ENCODE measurements at regions not wholly inside any gene's neighbourhood (a gene's known extent, or its start where the extent isn't known, plus 50 kb on each side); places are given as distances from the start of the nearest gene placed in this dataset.

GRCh38 chr10:44759122-44759521 is 152.0 kb upstream of the TMEM72 start:
- no peak for DNase-seq
- Histone ChIP-seq H3K4me3 (ENCODE audit: low read depth, low read length) (no peak overlapping the region), H3K36me3 (ENCODE audit: control insufficient read depth, insufficient read depth, low read length) (no peaks in the 10 kb centered on the region), H3K4me1 (no peaks in the 10 kb centered on the region), H3K27me3 (replicated peaks; ENCODE audit: control insufficient read depth, insufficient read depth, low read length) (no peaks in the 10 kb centered on the region), H3K9me3 (no peaks in the 10 kb centered on the region)
- intact Hi-C loops (cut with micrococcal nuclease; ENCODE audit: unreplicated experiment): no loop called here
- TF ChIP-seq CTCF (IDR thresholded peaks at IDR 0.05; ENCODE audit: insufficient read depth in 1 of 2, low read depth in 1 of 2, low read length in 1 of 2, severe bottlenecking in 1 of 2, unreplicated experiment in 1 of 2): no peak
- no peaks in the 10 kb centered on the region for H3K9me3 Mint-ChIP-seq (ENCODE audit: unreplicated experiment)
- no peaks in the 10 kb centered on the region for H3K4me1 Mint-ChIP-seq (ENCODE audit: low read depth, unreplicated experiment)
- H3K27me3 Mint-ChIP-seq (ENCODE audit: insufficient read depth, unreplicated experiment): peaks cover 26% of the 10 kb centered on the region
- H3K27ac Mint-ChIP-seq (ENCODE audit: unreplicated experiment): no peak overlapping the region
- H3K4me3 Mint-ChIP-seq (ENCODE audit: unreplicated experiment): no peak overlapping the region
- ChIA-PET CTCF (no interaction called here), POLR2A (no interaction called here)
- no peaks in the 10 kb centered on the region for H3K36me3 Mint-ChIP-seq (ENCODE audit: insufficient read depth, unreplicated experiment)
- no TSS peak for BruUV-seq (replicated peaks)

GRCh38 chr10:44760513-44760912 is 150.6 kb upstream of the TMEM72 start:
- Histone ChIP-seq H3K9me3 (no peaks in the 10 kb centered on the region), H3K36me3 (ENCODE audit: control insufficient read depth, insufficient read depth, low read length) (no peaks in the 10 kb centered on the region), H3K4me3 (ENCODE audit: low read depth, low read length) (no peak overlapping the region), H3K4me1 (no peaks in the 10 kb centered on the region), H3K27me3 (replicated peaks; ENCODE audit: control insufficient read depth, insufficient read depth, low read length) (no peaks in the 10 kb centered on the region)
- H3K27me3 Mint-ChIP-seq (ENCODE audit: insufficient read depth, unreplicated experiment): peaks cover 33% of the 10 kb centered on the region
- ChIA-PET POLR2A (no interaction called here), CTCF (no interaction called here)
- no peak overlapping the region for H3K4me3 Mint-ChIP-seq (ENCODE audit: unreplicated experiment)
- H3K27ac Mint-ChIP-seq (ENCODE audit: unreplicated experiment): no peak overlapping the region
- no peak for DNase-seq
- TF ChIP-seq CTCF (IDR thresholded peaks at IDR 0.05; ENCODE audit: insufficient read depth in 1 of 2, low read depth in 1 of 2, low read length in 1 of 2, severe bottlenecking in 1 of 2, unreplicated experiment in 1 of 2): no peak
- no TSS peak for BruUV-seq (replicated peaks)
- H3K9me3 Mint-ChIP-seq (ENCODE audit: unreplicated experiment): no peaks in the 10 kb centered on the region
- H3K4me1 Mint-ChIP-seq (ENCODE audit: low read depth, unreplicated experiment): no peaks in the 10 kb centered on the region
- intact Hi-C loops (cut with micrococcal nuclease; ENCODE audit: unreplicated experiment): no loop called here
- no peaks in the 10 kb centered on the region for H3K36me3 Mint-ChIP-seq (ENCODE audit: insufficient read depth, unreplicated experiment)

GRCh38 chr10:44761076-44761475 is 150.1 kb upstream of the TMEM72 start:
- Histone ChIP-seq H3K4me3 (ENCODE audit: low read depth, low read length) (no peak overlapping the region), H3K27me3 (replicated peaks; ENCODE audit: control insufficient read depth, insufficient read depth, low read length) (no peaks in the 10 kb centered on the region), H3K36me3 (ENCODE audit: control insufficient read depth, insufficient read depth, low read length) (no peaks in the 10 kb centered on the region), H3K9me3 (no peaks in the 10 kb centered on the region), H3K4me1 (no peaks in the 10 kb centered on the region)
- peaks cover 34% of the 10 kb centered on the region for H3K27me3 Mint-ChIP-seq (ENCODE audit: insufficient read depth, unreplicated experiment)
- H3K4me3 Mint-ChIP-seq (ENCODE audit: unreplicated experiment): no peak overlapping the region
- no peaks in the 10 kb centered on the region for H3K9me3 Mint-ChIP-seq (ENCODE audit: unreplicated experiment)
- CTCF ChIA-PET: no interaction called here
- intact Hi-C loops (cut with micrococcal nuclease; ENCODE audit: unreplicated experiment): no loop called here
- no peaks in the 10 kb centered on the region for H3K36me3 Mint-ChIP-seq (ENCODE audit: insufficient read depth, unreplicated experiment)
- H3K27ac Mint-ChIP-seq (ENCODE audit: unreplicated experiment): no peak overlapping the region
- no peaks in the 10 kb centered on the region for H3K4me1 Mint-ChIP-seq (ENCODE audit: low read depth, unreplicated experiment)
- no TSS peak for BruUV-seq (replicated peaks)
- no peak for DNase-seq
- POLR2A ChIA-PET: no interaction called here
- TF ChIP-seq CTCF (IDR thresholded peaks at IDR 0.05; ENCODE audit: insufficient read depth in 1 of 2, low read depth in 1 of 2, low read length in 1 of 2, severe bottlenecking in 1 of 2, unreplicated experiment in 1 of 2): no peak

Data from Caco-2 (cell line).